Endometrium (tissue), 2 donors: ENCODE measurements at regions not wholly inside any gene's neighbourhood (a gene's known extent, or its start where the extent isn't known, plus 50 kb on each side); places are given as distances from the start of the nearest gene placed in this dataset.
"Not testable (repeated sequence)": the region's sequence is repeated elsewhere in the genome, so short reads cannot be mapped to it uniquely, and the experiment has no call there.

Experiments
- FAIRE-seq: peaks from 2 replicates; lab custom pipeline; 2012; peaks lifted over from hg19 to GRCh38; lab: Jason Lieb, UNC
- donor health status: control.
- donor health status: control.

DNA sequence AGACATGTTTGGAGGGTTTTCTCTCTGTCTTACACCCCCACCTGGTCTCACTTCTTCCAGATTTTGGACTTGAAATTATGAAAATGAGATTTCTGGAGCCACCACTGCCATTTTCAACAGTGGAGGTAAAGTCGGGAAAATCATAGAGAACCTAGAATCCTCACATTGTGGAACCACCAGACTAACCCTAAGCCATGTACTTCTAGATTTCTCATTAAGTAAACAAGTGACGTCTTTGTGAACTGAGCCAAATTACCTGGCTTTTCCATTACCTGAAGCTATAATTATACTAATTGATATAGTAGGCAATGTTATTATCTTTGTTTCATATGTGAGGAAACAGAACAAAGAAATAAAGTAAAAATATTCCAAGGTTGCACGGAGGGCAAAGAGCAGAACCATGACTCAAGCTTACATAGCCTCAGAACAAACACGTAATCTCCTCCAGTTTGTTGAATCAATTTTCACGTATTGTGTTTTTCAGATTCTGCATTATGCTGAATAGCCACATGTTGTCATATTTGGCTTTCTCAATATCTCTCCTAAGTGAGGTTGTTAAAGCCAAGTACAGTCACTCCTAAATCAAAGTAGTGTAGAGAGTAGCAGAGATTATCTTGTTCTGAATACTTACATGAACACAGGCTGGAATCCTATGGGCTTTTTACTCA, 101.3 kb upstream of the CMC1 start:
- FAIRE-seq, result no peak

DNA sequence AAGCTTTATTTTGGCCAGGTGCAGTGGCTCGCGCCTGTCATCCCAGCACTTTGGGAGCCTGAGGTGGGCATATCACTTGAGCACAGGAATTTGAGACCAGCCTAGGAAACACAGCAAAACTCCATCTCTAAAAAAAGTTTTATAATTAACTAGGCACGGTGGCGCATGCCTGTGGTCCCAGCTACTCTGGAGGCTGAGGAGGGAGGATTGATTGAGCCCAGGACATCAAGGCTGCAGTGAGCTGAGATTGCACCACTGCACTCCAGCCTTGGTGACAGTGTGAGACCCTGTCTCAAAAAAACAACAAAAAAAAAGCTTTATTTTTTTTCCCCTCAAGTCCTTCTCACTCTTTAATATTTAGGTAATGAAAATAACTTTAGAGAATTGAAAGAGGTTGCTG, 100.8 kb upstream of the CMC1 start:
- FAIRE-seq, result no peak

DNA sequence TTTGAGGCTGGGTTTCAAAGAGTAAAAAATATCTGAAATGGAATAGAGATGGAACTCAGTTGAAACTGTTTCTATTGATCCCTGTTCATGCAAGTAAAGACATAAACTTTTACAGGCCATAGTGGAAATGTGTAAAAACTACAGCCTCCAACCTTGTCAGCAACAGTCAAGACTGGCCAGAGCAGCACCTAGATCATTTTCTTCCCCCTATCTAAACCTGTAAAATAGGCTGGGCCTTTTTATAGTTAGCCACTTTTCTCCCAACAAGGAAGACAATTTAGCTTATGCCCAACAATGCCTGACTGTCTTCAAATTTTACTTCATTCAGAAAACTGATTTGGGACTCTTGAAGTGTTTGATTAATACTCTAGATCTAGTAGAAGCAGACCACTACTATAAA, 91.5 kb upstream of the CMC1 start:
- FAIRE-seq, result no peak

DNA sequence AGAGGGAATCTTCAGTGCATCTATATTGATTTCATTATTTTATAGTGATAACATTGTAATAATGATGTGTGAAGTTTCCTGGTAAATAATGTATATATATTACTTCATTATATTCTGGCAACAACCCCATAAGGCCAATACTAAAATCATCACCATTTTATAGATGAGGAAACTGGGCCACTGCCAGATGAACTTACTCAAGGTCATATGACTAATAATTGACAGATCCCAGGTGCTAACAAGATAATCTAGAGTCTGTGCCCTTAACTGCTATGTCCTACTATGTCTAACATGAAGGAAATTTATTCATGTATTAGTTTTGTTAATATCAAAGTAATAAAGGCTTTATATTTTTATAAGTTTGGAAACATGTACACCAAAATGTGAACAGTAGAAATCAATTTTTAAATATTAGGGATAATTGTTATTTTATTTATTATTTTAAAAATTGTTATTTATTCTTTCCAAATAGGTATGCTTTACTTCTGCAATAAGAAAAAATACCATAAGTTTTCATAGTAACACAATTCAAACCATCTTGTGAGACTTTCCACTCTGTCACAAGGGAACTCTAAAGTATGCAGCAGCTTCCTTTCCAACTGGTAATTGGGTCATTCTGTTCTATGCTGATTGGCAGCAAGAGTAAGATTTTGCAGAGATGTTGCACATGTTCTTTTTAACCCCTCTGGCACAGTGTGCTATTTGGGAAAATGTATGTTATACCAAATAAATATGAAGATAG, 90.8 kb upstream of the CMC1 start:
- FAIRE-seq, result peak; percentile 37

DNA sequence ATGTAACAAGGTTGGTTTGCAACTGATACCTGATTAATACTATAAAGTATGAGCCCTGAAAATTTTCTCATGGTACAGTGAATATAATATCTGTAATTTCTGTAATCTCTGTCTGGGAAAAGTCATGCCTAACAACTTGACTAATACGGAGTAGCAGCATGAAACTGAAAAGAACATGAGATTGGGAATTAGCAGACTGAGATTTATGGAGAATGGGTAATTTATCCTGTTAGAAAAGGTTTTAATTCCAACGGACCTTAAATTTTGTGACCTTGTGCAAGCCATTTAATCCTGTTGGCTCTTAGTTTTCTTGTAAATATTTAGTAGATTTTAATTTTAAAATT, 90.2 kb upstream of the CMC1 start:
- FAIRE-seq, result no peak

DNA sequence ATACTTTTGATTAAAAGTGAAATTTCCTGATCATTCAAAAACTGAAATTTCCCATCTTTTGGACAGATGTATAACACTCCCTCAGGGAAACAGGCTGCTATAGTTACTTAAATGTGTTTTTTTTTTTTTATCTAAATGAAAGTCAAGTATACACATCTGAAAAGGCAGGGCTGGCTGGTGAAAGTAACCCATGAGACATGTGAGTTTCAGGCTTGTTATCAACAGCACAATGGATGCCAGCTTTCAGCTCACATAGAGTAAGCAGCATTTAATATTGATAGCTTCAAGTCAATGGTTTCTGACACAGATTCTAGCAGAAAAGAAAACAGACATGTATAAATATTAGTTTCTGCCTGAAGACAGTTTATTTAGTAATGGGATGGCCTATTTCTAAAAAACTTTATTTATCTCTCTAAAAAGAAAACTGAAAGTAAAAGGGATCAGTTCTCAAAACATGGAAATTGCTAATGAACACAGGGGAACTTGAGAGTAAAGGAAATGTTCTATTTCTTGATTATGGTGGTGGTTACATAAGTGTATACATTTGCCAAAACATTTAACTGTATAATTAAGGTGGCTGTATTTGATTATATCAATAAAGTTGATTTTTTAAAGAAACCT, 89.7 kb upstream of the CMC1 start:
- no peak for FAIRE-seq

DNA sequence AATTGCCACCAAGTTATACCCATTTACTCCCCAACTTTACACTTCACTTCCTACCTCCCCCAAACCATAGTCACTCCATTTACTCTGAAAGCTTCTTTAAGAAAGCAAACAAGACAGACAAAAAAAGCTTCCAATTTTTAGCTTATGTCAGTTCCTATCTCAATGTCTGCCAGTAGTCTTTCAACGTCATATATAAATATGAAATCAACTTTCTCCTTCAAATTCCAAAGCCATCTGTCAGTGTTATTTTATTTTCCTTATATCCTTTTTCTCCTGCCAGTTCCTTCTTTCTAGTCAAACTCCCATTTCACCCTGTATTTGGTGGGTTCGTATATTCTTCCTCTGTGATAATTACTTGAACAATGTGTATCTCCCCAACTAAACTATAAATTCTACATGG, 85.8 kb upstream of the CMC1 start:
- no peak for FAIRE-seq

DNA sequence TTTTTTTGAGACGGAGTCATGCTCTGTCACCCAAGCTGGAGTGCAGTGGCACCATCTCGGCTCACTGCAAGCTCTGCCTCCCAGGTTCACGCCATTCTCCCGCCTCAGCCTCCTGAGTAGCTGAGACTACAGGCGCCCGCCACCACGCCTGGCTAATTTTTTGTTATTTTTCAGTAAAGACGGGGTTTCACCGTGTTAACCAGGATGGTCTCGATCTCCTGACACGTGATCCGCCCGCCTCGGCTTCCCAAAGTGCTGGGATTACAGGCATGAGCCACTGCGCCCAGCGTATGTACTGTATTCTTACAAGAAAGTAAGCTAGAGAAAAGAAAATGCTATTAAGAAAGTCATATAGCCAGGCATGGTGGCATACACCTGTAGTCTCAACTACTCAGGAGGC, 84.8 kb upstream of the CMC1 start:
- FAIRE-seq, result not testable (repeated sequence)

DNA sequence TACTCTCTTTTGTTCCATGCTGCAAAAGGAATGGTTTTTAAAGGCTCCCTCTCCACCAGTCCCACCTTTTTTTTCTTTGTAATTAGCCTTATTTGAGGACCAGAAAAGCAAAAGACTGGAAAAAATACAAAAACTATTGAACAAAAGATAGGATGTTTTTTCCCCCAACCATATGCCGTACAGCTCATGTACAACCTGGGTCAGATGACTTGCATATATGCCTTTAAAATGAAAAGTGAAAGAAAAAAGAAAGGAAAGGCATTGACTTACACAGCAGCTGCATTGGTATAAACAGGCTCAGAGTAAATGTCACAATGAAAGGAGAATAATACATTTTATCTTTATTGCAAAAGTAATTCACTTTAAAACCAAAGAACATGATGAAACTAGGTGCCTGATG, 69.5 kb upstream of the CMC1 start:
- FAIRE-seq, result no peak

DNA sequence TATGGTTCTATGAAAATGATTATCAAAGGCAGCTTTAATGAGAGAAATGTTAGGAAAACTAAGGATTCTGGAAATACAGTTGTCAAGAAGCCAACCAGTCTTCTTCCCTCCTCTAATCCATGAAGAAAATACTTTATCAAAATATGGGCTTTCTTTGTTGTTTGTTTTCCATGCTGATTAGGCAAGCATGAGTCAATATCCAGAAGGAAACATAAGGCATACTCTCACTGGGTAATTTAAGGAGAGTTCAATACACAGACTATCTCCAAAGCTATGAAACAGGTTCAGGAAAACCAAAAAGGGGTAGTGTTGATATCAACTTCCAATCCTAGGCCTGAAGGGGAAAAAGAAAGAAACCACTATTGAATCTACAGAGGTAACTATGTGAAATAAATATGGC, 68.7 kb upstream of the CMC1 start:
- FAIRE-seq, result no peak

DNA sequence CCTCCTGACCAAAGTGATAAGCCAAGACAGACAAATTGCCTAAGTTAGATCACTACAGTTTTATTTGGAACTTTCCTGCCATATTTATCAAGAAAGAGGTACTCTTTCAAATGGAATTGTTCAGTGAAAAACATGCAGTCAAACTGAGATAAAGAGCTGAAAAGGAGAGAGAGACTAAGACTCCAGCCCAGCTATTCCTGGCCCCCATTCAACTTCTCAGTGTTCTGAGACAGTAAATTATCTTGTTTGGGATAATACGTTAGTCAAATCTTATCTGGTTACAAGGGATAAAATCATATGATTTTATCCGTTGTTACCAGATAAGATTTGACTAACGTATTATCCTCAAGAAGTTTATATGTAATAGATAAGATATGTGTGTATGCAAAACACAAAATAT, 67.6 kb upstream of the CMC1 start:
- FAIRE-seq, result no peak

DNA sequence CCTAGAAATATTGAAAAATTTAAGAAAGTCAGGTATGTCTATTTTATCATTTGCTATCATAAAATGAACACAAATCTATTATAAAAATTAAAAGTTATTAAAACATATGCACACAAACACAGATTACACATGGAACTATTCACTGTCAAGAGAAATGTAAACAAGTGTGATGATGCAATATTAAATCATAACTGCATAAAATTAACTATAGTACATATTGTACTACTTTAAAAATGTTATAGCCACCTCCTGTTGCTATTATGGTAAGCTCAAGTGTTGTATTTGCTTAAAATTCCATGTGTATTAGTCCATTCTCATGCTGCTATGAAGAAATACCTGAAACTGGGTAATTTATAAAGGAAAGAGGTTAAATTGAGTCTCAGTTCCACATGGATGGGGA, 54.7 kb upstream of the CMC1 start:
- FAIRE-seq, result no peak

DNA sequence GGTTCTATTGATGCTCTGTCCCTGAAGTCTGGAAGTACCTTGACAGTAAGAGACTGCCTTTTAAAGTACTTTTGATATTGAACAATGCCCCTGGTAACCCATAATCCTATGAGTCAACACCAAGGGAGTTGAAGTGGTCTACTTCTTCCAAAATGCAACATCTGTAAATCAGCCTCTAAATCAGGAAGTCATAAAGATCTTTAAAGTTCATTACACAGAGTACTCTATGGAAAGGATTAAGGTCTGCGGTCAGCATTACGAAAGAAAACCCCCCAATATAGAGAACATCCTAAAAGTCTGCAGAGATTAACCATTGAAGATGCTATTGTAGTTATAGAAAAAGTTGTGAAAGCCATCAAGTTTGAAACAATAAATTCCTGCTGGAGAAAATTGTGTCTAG, 52.7 kb upstream of the CMC1 start:
- FAIRE-seq, result no peak

DNA sequence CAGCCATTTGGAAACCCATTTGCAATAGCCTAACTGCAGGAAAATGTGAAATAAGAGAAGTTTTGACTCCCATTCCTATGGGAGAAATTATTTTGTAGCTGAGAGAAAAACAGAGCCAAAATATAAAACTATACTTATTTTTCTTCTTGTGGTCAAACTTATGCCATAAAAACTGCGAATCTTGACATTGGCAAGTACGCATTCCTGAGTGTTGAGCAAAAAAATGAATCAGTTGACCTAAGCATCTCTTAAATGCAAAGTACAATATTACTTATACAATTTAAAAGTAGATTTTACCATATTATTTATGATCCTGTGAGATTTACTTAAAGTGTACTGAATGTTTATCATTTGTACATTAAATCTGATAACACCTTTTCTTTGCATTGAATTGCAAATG, 50.1 kb upstream of the CMC1 start:
- FAIRE-seq, result no peak
